B cell (primary cell): ENCODE measurements at regions not wholly inside any gene's neighbourhood (a gene's known extent, or its start where the extent isn't known, plus 50 kb on each side); places are given as distances from the start of the nearest gene placed in this dataset.

ENCODE experiments used
- ATAC-seq: fragments of 200-7000 bp; cut with Tn5 transposase; one replicate; pipeline ENCODE4 v1.10.0; 2021; ENCODE audit warnings: low read depth, mild to moderate bottlenecking, moderate number of reproducible peaks, moderate library complexity
- CTCF ChIA-PET: fragments of 350-600 bp; sonication (Branson Sonifier 250); formaldehyde crosslinking; loops from one replicate; lab custom pipeline; 2021; ENCODE audit warnings: antibody characterized with exemption, inconsistent platforms; lab: Charles Lee
- POLR2A ChIA-PET: fragments of 350-600 bp; sonication (Branson Sonifier 250); formaldehyde crosslinking; loops from one replicate; lab custom pipeline; 2021; ENCODE audit warnings: antibody characterized with exemption; lab: Charles Lee
- DNase-seq: peaks from one replicate; pipeline ENCODE4 v3.0.0; 2013
- H2AFZ ChIP-seq: 2 replicates; pipeline ENCODE4 v1.6.1; 2012; ENCODE audit warnings: mild to moderate bottlenecking, low read depth, low read length; ENCODE audit not compliant: insufficient read depth, poor library complexity, severe bottlenecking
- H3K27ac ChIP-seq, 2 donors: 1 replicate in 1 of 2; 2 replicates in 1 of 2; pipeline ENCODE4 v1.5.1; 2012 to 2013; ENCODE audit warnings: low read length in 2 of 2, mild to moderate bottlenecking in 2 of 2, moderate library complexity in 1 of 2
- H3K27me3 ChIP-seq, 4 experiments: fragments of 200-600 bp in 1 of 4; sonication (generic) in 1 of 4; replicated peaks in 1 of 4; 1 replicate in 2 of 4; 2 replicates in 2 of 4; pipeline versions ENCODE4 v1.6.1 to v1.7.0; 2013 to 2016; ENCODE audit warnings: low read length in 3 of 4, mild to moderate bottlenecking in 2 of 4, mixed read lengths in 1 of 4, moderate library complexity in 1 of 4; ENCODE audit not compliant: insufficient read depth in 4 of 4, control insufficient read depth in 3 of 4; ENCODE audit errors: control extremely low read depth in 1 of 4
- H3K36me3 ChIP-seq, 2 experiments: replicated peaks in 1 of 2; 1 replicate in 1 of 2; 2 replicates in 1 of 2; pipeline versions ENCODE4 v1.6.1 to v1.7.1; 2013; ENCODE audit warnings: low read length in 1 of 2; ENCODE audit not compliant: insufficient read depth in 2 of 2, control insufficient read depth in 1 of 2; ENCODE audit errors: control extremely low read depth in 1 of 2, extremely low read depth in 1 of 2
- H3K4me1 ChIP-seq, 2 donors: fragments of 200-600 bp in 1 of 2; sonication (generic) in 1 of 2; 1 replicate in 1 of 2; 2 replicates in 1 of 2; pipeline versions ENCODE4 v1.5.1 to v1.6.1; 2013 to 2017; ENCODE audit warnings: low read length in 2 of 2; ENCODE audit not compliant: control insufficient read depth in 2 of 2, insufficient read depth in 2 of 2
- H3K4me2 ChIP-seq: replicated peaks from 2 replicates; pipeline ENCODE3; 2012; ENCODE audit warnings: mild to moderate bottlenecking, low read depth, low read length; ENCODE audit not compliant: poor library complexity, severe bottlenecking
- H3K4me3 ChIP-seq, 5 experiments: fragments of 200-600 bp in 1 of 5; sonication (generic) in 1 of 5; 1 replicate in 3 of 5; 2 replicates in 2 of 5; pipeline versions ENCODE4 v1.5.1 to v1.7.0; 2011 to 2016; ENCODE audit warnings: low read length in 4 of 5, mild to moderate bottlenecking in 4 of 5, low read depth in 2 of 5, control low read depth in 1 of 5, moderate library complexity in 1 of 5; ENCODE audit not compliant: insufficient read depth in 1 of 5; ENCODE audit errors: control extremely low read depth in 1 of 5, extremely low read depth in 1 of 5
- H3K79me2 ChIP-seq: fragments of 200-600 bp; sonication (generic); one replicate; pipeline ENCODE4 v1.6.0; 2016; ENCODE audit warnings: low read length; ENCODE audit not compliant: control insufficient read depth, insufficient read depth
- H3K9ac ChIP-seq: fragments of 200-600 bp; sonication (generic); 2 replicates; pipeline ENCODE4 v1.6.1; 2017; ENCODE audit warnings: mild to moderate bottlenecking, low read length, moderate library complexity
- H3K9me3 ChIP-seq, 3 donors: one replicate each; pipeline versions ENCODE4 v1.6.1 to v1.7.1; 2013; ENCODE audit warnings: low read length in 2 of 3; ENCODE audit not compliant: control insufficient read depth in 2 of 3, insufficient read depth in 1 of 3; ENCODE audit errors: control extremely low read depth in 1 of 3
- H4K20me1 ChIP-seq: 2 replicates; pipeline ENCODE4 v1.6.0; 2012; ENCODE audit warnings: mild to moderate bottlenecking, low read length; ENCODE audit not compliant: insufficient read depth, control insufficient read depth, poor library complexity, severe bottlenecking
- H3K27ac Mint-ChIP-seq: one replicate; pipeline ENCODE4 v1.8.0; 2021; ENCODE audit warnings: mixed read lengths
- H3K27me3 Mint-ChIP-seq: one replicate; pipeline ENCODE4 v1.8.0; 2021; ENCODE audit warnings: mixed read lengths
- H3K4me1 Mint-ChIP-seq: one replicate; pipeline ENCODE4 v1.8.0; 2021; ENCODE audit warnings: mixed read lengths
- H3K4me3 Mint-ChIP-seq: one replicate; pipeline ENCODE4 v1.8.0; 2021; ENCODE audit warnings: mixed read lengths
- H3K9me3 Mint-ChIP-seq: one replicate; pipeline ENCODE4 v1.8.0; 2022; ENCODE audit warnings: mixed read lengths; ENCODE audit not compliant: insufficient read depth
- EZH2 ChIP-seq: IDR thresholded peaks from 2 replicates; pipeline ENCODE4 v1.6.1; 2012; ENCODE audit warnings: borderline replicate concordance, low read depth, mild to moderate bottlenecking, moderate library complexity, low read length; ENCODE audit not compliant: insufficient read depth, poor library complexity, severe bottlenecking
- WGBS: methylation state at CpG from one replicate; pipeline ENCODE4 v1.1.5; 2013; ENCODE audit warnings: missing lambda C conversion rate; ENCODE audit not compliant: insufficient coverage; 5-methylcytosine and 5-hydroxymethylcytosine counted together
- intact Hi-C: fragments of 100-400 bp; cut with micrococcal nuclease; formaldehyde crosslinking; loops from one replicate; pipeline ENCODE4 v1.10.0; 2022
- TF ChIP-seq, protein P1 (sequence below): fragments of 200-600 bp; IDR thresholded peaks from one replicate; pipeline ENCODE4 v1.8.0; 2022; ENCODE audit warnings: antibody characterized with exemption, mild to moderate bottlenecking

DNA sequence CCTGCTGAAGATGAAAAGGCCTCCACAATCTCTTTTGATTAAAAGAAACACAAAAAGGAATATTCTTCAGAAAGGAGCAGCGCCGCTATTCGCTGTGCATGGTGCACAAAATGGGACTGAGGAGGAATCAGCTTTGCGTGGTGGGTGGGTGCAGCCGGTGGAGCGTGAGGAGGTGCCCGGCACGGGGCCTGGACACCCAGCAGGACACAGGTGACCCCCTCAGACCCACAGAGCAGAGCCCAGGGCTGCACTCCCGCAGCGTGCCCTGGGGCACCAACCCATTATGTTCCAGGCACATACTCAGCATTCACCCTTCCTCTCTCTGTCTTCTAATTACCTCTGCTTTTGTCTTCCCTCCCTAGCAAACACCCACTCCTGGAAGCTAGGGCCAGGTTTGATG lies 238.0 kb upstream of the PPP2R2D start:
- Histone ChIP-seq H3K27me3 (no peaks in the 10 kb centered on the region), H3K4me2 (no peak overlapping the region), H3K9me3 (peaks cover 0 to 23% (median 0%) of the 10 kb centered on the region in 3 donors), H3K27ac (no peak overlapping the region), H4K20me1 (no peaks in the 10 kb centered on the region), H3K9ac (no peak overlapping the region), H3K36me3 (no peaks in the 10 kb centered on the region), H3K79me2 (no peaks in the 10 kb centered on the region), H3K4me3 (no peak overlapping the region), H2AFZ (no peak overlapping the region), H3K4me1 (no peaks in the 10 kb centered on the region)
- Mint-ChIP-seq H3K4me1 (no peaks in the 10 kb centered on the region), H3K9me3 (peaks cover 5% of the 10 kb centered on the region), H3K27me3 (no peaks in the 10 kb centered on the region), H3K27ac (no peak overlapping the region), H3K4me3 (no peak overlapping the region)
- POLR2A ChIA-PET = no interaction called here
- intact Hi-C loops = no loop called here
- WGBS = 89% methylated on average over 7 of the region's 10 CpGs
- CTCF ChIA-PET = no interaction called here
- no peak for TF ChIP-seq EZH2
- TF ChIP-seq, protein P1, sequence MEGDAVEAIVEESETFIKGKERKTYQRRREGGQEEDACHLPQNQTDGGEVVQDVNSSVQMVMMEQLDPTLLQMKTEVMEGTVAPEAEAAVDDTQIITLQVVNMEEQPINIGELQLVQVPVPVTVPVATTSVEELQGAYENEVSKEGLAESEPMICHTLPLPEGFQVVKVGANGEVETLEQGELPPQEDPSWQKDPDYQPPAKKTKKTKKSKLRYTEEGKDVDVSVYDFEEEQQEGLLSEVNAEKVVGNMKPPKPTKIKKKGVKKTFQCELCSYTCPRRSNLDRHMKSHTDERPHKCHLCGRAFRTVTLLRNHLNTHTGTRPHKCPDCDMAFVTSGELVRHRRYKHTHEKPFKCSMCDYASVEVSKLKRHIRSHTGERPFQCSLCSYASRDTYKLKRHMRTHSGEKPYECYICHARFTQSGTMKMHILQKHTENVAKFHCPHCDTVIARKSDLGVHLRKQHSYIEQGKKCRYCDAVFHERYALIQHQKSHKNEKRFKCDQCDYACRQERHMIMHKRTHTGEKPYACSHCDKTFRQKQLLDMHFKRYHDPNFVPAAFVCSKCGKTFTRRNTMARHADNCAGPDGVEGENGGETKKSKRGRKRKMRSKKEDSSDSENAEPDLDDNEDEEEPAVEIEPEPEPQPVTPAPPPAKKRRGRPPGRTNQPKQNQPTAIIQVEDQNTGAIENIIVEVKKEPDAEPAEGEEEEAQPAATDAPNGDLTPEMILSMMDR = no peak
- DNase-seq (no peak), ATAC-seq (no peak)

DNA sequence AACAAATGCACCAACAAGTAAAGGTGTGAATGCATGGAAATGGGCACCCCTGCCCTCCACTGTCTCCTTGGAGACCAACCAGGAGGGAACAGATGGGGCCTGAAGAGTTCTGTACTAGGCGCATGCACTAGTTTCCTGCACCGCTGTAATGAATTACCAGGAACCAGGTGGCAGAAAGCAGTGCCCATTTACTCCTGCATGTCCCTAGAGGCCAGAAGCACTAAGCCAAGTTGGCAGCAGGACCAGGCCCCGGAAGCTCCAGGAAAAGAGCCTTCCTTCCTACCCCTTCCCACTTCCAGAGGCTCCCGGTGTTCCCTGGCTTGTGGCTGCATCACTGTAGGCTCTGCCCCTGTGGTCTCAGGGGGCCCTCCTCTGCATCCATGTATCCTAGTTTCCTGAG lies 237.5 kb upstream of the PPP2R2D start:
- H3K9me3 Mint-ChIP-seq = peaks cover 5% of the 10 kb centered on the region
- intact Hi-C loops = no loop called here
- H3K4me2 ChIP-seq = no peak overlapping the region
- whole genome bisulfite sequencing = 83% methylated on average over 4 of the region's 4 CpGs
- no peak overlapping the region for H3K27ac Mint-ChIP-seq
- no peak overlapping the region for H3K4me3 Mint-ChIP-seq
- ChIA-PET POLR2A (no interaction called here), CTCF (no interaction called here)
- no peak overlapping the region for H2AFZ ChIP-seq
- H3K36me3 ChIP-seq = no peaks in the 10 kb centered on the region
- no peaks in the 10 kb centered on the region for H3K4me1 ChIP-seq
- TF ChIP-seq EZH2 = no peak
- TF ChIP-seq, protein P1 = no peak
- no peak overlapping the region for H3K9ac ChIP-seq
- no peak for ATAC-seq
- H3K9me3 ChIP-seq = peaks cover 0 to 25% (median 0%) of the 10 kb centered on the region in 3 donors
- no peaks in the 10 kb centered on the region for H3K79me2 ChIP-seq
- H3K4me3 ChIP-seq = no peak overlapping the region
- DNase-seq = no peak
- H3K27me3 ChIP-seq = no peaks in the 10 kb centered on the region
- no peak overlapping the region for H3K27ac ChIP-seq
- no peaks in the 10 kb centered on the region for H3K4me1 Mint-ChIP-seq
- no peaks in the 10 kb centered on the region for H3K27me3 Mint-ChIP-seq
- H4K20me1 ChIP-seq = no peaks in the 10 kb centered on the region
